Kidney (tissue), 13 donors: ENCODE measurements at regions not wholly inside any gene's neighbourhood (a gene's known extent, or its start where the extent isn't known, plus 50 kb on each side); places are given as distances from the start of the nearest gene placed in this dataset.
"Not testable (repeated sequence)": the region's sequence is repeated elsewhere in the genome, so short reads cannot be mapped to it uniquely, and the experiment has no call there.

Experiments used
- DNase-seq, 5 donors: peaks; one replicate each; pipeline ENCODE4 v3.0.0-alpha.2; 2013 to 2020
- FAIRE-seq: peaks from 2 replicates; lab custom pipeline; 2012; peaks lifted over from hg19 to GRCh38; lab: Jason Lieb, UNC
- H3K27ac ChIP-seq, 2 donors: one replicate each; pipeline ENCODE4 v1.7.0; 2013; ENCODE audit warnings: low read depth in 2 of 2, low read length in 2 of 2, inconsistent platforms in 1 of 2
- H3K27me3 ChIP-seq: one replicate; pipeline ENCODE4 v1.7.1; 2013; ENCODE audit warnings: low read length, inconsistent platforms; ENCODE audit not compliant: control insufficient read depth, insufficient read depth
- H3K36me3 ChIP-seq, 3 donors: one replicate each; pipeline versions ENCODE4 v1.7.0 to v1.7.1; 2013; ENCODE audit warnings: low read length in 3 of 3, control low read depth in 1 of 3, inconsistent platforms in 1 of 3; ENCODE audit not compliant: insufficient read depth in 3 of 3, control insufficient read depth in 2 of 3
- H3K4me1 ChIP-seq, 3 donors: one replicate each; pipeline versions ENCODE4 v1.7.0 to v1.7.1; 2013; ENCODE audit warnings: low read length in 3 of 3, inconsistent platforms in 1 of 3, low read depth in 1 of 3; ENCODE audit not compliant: control insufficient read depth in 2 of 3, insufficient read depth in 2 of 3
- H3K4me3 ChIP-seq, 3 donors: one replicate each; pipeline versions ENCODE4 v1.7.0 to v1.8.1; 2013; ENCODE audit warnings: low read length in 3 of 3, control low read depth in 1 of 3, inconsistent platforms in 1 of 3
- H3K9ac ChIP-seq, 3 donors: one replicate each; pipeline versions ENCODE4 v1.7.0 to v1.7.1; 2013; ENCODE audit warnings: low read length in 3 of 3, control low read depth in 1 of 3, inconsistent platforms in 1 of 3
- H3K9me3 ChIP-seq, 3 donors: one replicate each; pipeline versions ENCODE4 v1.7.0 to v1.7.1; 2013; ENCODE audit warnings: low read length in 3 of 3, control low read depth in 1 of 3, inconsistent platforms in 1 of 3; ENCODE audit not compliant: control insufficient read depth in 2 of 3, insufficient read depth in 1 of 3
- CTCF ChIP-seq: IDR thresholded peaks from 3 replicates; pipeline ENCODE4 v1.5.1; 2012; ENCODE audit warnings: mild to moderate bottlenecking, moderate library complexity, borderline replicate concordance; ENCODE audit not compliant: insufficient read depth; ENCODE audit errors: extremely low read depth
- intact Hi-C: fragments of 100-400 bp; cut with DNase I; formaldehyde crosslinking; loops from one replicate; pipeline ENCODE4 v1.11.1; 2022
- donor health status: control.
- donor health status: control.
- donor health status: control.
- donor health status: control.
- donor health status: control.
- donor health status: DM: yes; HTN: yes; CAD: no.
- donor health status: Normal renal cell carcinoma (clear cell type).

- no peak overlapping the region for H3K9ac ChIP-seq
Observed at GRCh38 chr1:197841158-197841557, 61.3 kb upstream of the C1orf53 start.

GRCh38 chr1:197839786-197840185, 62.6 kb upstream of the C1orf53 start:
- H3K4me1 ChIP-seq, H3K9ac ChIP-seq, H3K27ac ChIP-seq, H3K36me3 ChIP-seq, DNase-seq, H3K27me3 ChIP-seq, H3K4me3 ChIP-seq, H3K9me3 ChIP-seq, intact Hi-C loops, FAIRE-seq: not testable (repeated sequence)

More at GRCh38 chr1:197841158-197841557, 61.3 kb upstream of the C1orf53 start:
- H3K4me1 ChIP-seq = no peaks in the 10 kb centered on the region
- intact Hi-C loops = no loop called here
- H3K4me3 ChIP-seq = no peak overlapping the region
- no peak for DNase-seq
- FAIRE-seq = no peak
- no peaks in the 10 kb centered on the region for H3K27me3 ChIP-seq
- TF ChIP-seq CTCF = no peak
- no peaks in the 10 kb centered on the region for H3K9me3 ChIP-seq
- H3K36me3 ChIP-seq = no peaks in the 10 kb centered on the region
- H3K27ac ChIP-seq = no peak overlapping the region

GRCh38 chr1:197838836-197839235, 63.6 kb upstream of the DENND1B start:
- no peaks in the 10 kb centered on the region for H3K27me3 ChIP-seq
- no peak for FAIRE-seq
- H3K4me1 ChIP-seq = no peaks in the 10 kb centered on the region
- no peak overlapping the region for H3K4me3 ChIP-seq
- H3K27ac ChIP-seq = no peak overlapping the region
- no peak for TF ChIP-seq CTCF
- DNase-seq = no peak
- no peaks in the 10 kb centered on the region for H3K9me3 ChIP-seq
- no peaks in the 10 kb centered on the region for H3K36me3 ChIP-seq
- H3K9ac ChIP-seq = no peak overlapping the region
- intact Hi-C loops = no loop called here

- H3K36me3 ChIP-seq = no peaks in the 10 kb centered on the region
- H3K27ac ChIP-seq = no peak overlapping the region
- FAIRE-seq (no peak), DNase-seq (no peak)
- H3K4me3 ChIP-seq = no peak overlapping the region
- no peak for TF ChIP-seq CTCF
- H3K27me3 ChIP-seq = no peaks in the 10 kb centered on the region
- H3K4me1 ChIP-seq = no peaks in the 10 kb centered on the region
- no peak overlapping the region for H3K9ac ChIP-seq
- no peaks in the 10 kb centered on the region for H3K9me3 ChIP-seq
- intact Hi-C loops = no loop called here
Observed at GRCh38 chr1:197837911-197838310, 62.6 kb upstream of the DENND1B start.

- H3K36me3 ChIP-seq, DNase-seq, H3K4me1 ChIP-seq, H3K4me3 ChIP-seq, intact Hi-C loops, FAIRE-seq, H3K9ac ChIP-seq, H3K27ac ChIP-seq, H3K27me3 ChIP-seq, H3K9me3 ChIP-seq: not testable (repeated sequence)
Observed at GRCh38 chr1:197836356-197836755, 61.1 kb upstream of the DENND1B start.

- H3K36me3 ChIP-seq, intact Hi-C loops, H3K4me1 ChIP-seq, DNase-seq, H3K9me3 ChIP-seq, H3K4me3 ChIP-seq, H3K9ac ChIP-seq, H3K27ac ChIP-seq, H3K27me3 ChIP-seq, FAIRE-seq: not testable (repeated sequence)
Observed at GRCh38 chr1:197829011-197829410, 53.7 kb upstream of the DENND1B start.
